ENCODE measurements at regions not wholly inside any gene's neighbourhood (a gene's known extent, or its start where the extent isn't known, plus 50 kb on each side); places are given as distances from the start of the nearest gene placed in this dataset.

GRCh38 chr3:21256932-21257331 is 494.1 kb downstream of the ZNF385D start:
- no peak for TF ChIP-seq CTCF (conservative IDR thresholded peaks at IDR 0.05)
- no peak for TF ChIP-seq ZFX (IDR thresholded peaks at IDR 0.05)
- no peak overlapping the region for H3K27ac ChIP-seq

GRCh38 chr3:21238661-21239060 is 512.3 kb downstream of the ZNF385D start:
- no peak for TF ChIP-seq ZFX (IDR thresholded peaks at IDR 0.05)
- TF ChIP-seq CTCF (conservative IDR thresholded peaks at IDR 0.05), result no peak
- H3K27ac ChIP-seq, result no peak overlapping the region

- no peak overlapping the region for H3K27ac ChIP-seq
- TF ChIP-seq CTCF (conservative IDR thresholded peaks at IDR 0.05) (no peak), ZFX (IDR thresholded peaks at IDR 0.05) (no peak)
These were observed 513.4 kb downstream of the ZNF385D start for GRCh38 chr3:21237638-21238037.

GRCh38 chr3:21235491-21235890 is 515.5 kb downstream of the ZNF385D start:
- no peak overlapping the region for H3K27ac ChIP-seq
- TF ChIP-seq ZFX (IDR thresholded peaks at IDR 0.05) (no peak), CTCF (conservative IDR thresholded peaks at IDR 0.05) (no peak)

DNA sequence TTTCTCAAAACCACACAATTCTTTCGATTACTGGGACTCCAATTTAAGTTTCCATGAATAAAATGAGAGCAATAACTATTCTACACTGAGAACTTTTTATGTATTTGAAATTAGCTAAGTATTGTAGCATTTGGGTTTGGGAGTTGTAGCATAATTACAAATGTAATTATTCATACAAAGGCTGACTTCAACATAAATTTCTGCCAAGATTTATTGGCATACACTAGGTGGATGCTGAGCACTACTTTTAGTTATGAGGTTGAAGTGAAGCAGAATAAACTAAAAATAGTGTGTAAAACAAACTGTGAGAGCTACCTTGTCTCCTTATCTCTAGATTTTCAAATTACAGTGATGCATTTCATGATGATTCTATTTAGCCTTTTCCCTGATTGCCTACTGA is 516.1 kb downstream of the ZNF385D start:
- H3K27ac ChIP-seq, result no peak overlapping the region
- TF ChIP-seq CTCF (conservative IDR thresholded peaks at IDR 0.05) (no peak), ZFX (IDR thresholded peaks at IDR 0.05) (no peak)

DNA sequence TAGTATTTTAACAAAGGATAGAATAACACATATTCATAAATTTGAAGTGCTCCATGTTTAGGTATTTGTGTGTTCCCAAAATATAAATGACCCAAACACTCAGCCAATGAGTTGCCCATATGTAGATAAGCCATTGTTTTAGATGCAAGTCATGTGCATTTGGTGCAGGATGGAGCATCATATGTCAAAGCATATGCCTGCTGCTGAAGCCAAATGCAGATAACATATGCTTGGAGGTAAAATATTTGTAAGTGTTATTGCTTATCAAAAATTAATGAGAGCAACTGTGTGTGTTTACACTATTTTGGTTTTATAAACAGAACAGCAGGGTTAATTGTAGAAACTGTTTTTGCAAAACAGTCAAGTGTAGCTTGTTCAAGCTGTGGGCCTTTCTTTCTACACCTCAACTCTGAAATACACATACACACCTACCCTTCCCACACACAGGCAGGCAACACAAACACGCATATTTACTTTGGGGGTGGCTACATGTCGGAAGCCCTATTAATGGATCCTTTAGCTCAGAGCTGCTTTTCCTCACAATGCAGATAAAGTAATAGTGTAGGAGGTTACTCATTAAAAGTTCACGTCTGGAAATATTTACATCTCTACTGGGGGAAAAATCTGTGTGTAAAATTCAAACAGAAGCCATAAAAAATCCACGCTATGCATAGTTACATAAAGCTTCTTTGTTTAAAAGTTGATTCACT is 521.4 kb downstream of the ZNF385D start:
- TF ChIP-seq CTCF (conservative IDR thresholded peaks at IDR 0.05), result no peak
- TF ChIP-seq ZFX (IDR thresholded peaks at IDR 0.05), result no peak
- no peak overlapping the region for H3K27ac ChIP-seq

DNA sequence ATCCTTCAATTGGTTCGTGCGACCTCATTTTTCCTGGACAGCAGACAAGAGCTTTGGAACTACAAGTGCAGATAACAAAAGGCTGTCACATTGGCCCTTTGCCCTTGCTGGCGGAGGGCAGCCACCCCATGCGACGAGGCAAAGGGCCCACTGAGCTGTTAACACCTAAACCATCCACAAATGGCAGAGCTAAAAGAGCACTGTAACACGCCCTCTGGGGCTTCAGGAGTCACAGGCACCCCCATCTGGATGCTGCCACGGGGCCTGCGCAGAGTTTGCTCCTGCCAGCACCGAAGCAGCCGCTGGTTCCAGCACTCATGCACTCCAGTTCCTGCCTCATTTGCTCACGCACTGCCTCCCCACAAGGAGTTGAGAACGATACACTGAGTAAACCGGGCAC is 524.9 kb downstream of the ZNF385D start:
- no peak overlapping the region for H3K27ac ChIP-seq
- TF ChIP-seq CTCF (conservative IDR thresholded peaks at IDR 0.05) (no peak), ZFX (IDR thresholded peaks at IDR 0.05) (no peak)

Measured in C4-2B (cell line).